ENCODE measurements at regions not wholly inside any gene's neighbourhood (a gene's known extent, or its start where the extent isn't known, plus 50 kb on each side); places are given as distances from the start of the nearest gene placed in this dataset.

DNA sequence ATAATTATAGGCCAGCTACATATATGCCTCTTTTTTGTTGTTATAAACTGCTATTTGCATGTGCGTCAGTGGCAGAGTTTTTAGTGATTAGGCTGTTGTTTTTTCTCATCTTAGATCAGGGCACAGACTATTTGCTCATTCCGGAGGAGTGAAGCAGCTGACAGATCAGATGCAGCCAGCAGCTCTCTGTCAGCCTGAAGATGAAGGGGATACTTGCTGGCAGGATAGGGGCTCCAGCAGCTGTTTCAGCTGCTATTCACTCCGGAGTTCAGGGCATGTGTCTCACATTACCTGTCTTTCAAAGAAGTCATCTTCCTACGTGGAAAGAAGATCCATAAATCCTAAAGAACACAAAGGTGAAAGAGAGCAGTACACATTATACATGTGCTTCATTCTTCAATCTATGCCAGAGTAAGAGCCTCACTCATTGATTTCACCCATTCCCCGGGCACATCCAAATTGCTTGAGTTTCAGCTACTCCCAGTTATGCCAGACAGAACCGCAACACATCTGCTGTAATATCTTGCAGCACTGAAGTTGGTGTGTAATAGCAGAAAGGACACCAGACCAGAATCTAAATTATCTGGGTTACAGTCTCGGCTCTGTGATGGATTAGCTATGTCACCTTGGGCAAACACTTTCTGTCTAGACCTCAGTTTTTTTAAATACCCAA lies 182.8 kb upstream of the CHRM2 start:
- no peaks in the 10 kb centered on the region for H3K4me1 Mint-ChIP-seq
- 87% methylated on average over 5 of the region's 7 CpGs for WGBS (ENCODE audit: insufficient coverage)
- Histone ChIP-seq H3K27me3 (replicated peaks in 1 of 4; ENCODE audit: control extremely low read depth in 1 of 4, control insufficient read depth in 3 of 4, insufficient read depth in 4 of 4, low read length in 3 of 4) (no peaks in the 10 kb centered on the region), H3K9ac (ENCODE audit: low read length) (no peak overlapping the region), H3K4me3 (ENCODE audit: control extremely low read depth in 1 of 5, extremely low read depth in 1 of 5, insufficient read depth in 1 of 5, low read depth in 2 of 5, low read length in 4 of 5) (no peak overlapping the region), H3K4me1 (ENCODE audit: control insufficient read depth in 2 of 2, insufficient read depth in 2 of 2, low read length in 2 of 2) (no peaks in the 10 kb centered on the region), H4K20me1 (ENCODE audit: control insufficient read depth, insufficient read depth, low read length, poor library complexity, severe bottlenecking) (no peaks in the 10 kb centered on the region), H3K4me2 (replicated peaks; ENCODE audit: low read depth, low read length, poor library complexity, severe bottlenecking) (no peak overlapping the region), H3K36me3 (replicated peaks in 1 of 2; ENCODE audit: control extremely low read depth in 1 of 2, control insufficient read depth in 1 of 2, extremely low read depth in 1 of 2, insufficient read depth in 2 of 2, low read length in 1 of 2) (no peaks in the 10 kb centered on the region), H3K79me2 (ENCODE audit: control insufficient read depth, insufficient read depth, low read length) (no peaks in the 10 kb centered on the region), H3K27ac (ENCODE audit: low read length in 2 of 2) (no peak overlapping the region), H2AFZ (ENCODE audit: insufficient read depth, low read depth, low read length, poor library complexity, severe bottlenecking) (no peak overlapping the region), H3K9me3 (ENCODE audit: control extremely low read depth in 1 of 3, control insufficient read depth in 2 of 3, insufficient read depth in 1 of 3, low read length in 2 of 3) (no peaks in the 10 kb centered on the region)
- intact Hi-C loops (cut with micrococcal nuclease): loop anchor here (10.0 kb wide), 1 partner anchor 881 kb away; no protein-coding TSS in a partner anchor
- TF ChIP-seq EZH2 (IDR thresholded peaks at IDR 0.05; ENCODE audit: borderline replicate concordance, insufficient read depth, low read depth, low read length, poor library complexity, severe bottlenecking) (no peak), CTCF (IDR thresholded peaks at IDR 0.05) (no peak)
- no peak overlapping the region for H3K4me3 Mint-ChIP-seq
- H3K9me3 Mint-ChIP-seq (ENCODE audit: insufficient read depth): no peaks in the 10 kb centered on the region
- DNase-seq (no peak), ATAC-seq (ENCODE audit: low read depth) (no peak)
- no peaks in the 10 kb centered on the region for H3K27me3 Mint-ChIP-seq
- CTCF ChIA-PET: no interaction called here
- no peak overlapping the region for H3K27ac Mint-ChIP-seq
- POLR2A ChIA-PET: no interaction called here

DNA sequence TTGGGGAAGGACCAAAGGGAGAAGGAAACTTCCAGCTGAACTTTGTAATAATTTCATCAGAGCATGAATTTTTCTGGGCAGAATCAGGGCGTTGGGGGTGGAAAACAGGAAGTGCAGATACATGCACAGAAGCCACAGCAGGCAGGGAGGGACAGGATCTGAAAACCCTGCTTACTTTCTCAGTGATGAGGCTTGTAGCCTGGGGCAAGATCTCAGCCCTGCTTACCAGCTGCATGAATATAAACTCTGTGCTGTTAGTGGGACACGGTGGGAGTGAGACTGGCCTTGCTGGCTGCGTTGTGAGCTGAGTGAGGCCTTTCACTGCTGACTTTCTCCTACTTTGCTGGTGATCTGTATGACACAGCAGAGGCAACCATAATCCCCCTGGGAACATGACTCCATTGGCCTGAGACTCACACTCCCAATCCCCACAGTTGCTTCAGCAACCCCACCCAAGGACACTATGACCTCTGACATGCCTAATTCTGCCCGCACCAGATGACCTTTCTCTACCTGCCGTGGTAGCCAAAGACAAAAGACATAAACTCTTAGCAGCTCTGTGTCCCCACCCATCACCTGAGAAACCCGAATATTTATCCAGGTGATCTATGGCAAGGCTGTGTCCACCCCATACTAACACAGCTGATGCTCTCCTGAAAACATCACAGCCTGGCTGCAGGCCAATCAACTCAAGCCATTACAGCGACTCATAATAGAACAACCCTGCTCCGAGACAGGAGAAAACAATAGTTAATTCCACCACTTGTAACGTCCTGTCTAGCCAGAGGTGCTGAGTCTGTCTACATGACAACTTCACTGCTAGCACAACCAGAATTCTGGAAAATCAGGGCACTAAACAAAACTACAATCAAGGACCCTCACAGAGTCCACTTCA lies 190.7 kb upstream of the CHRM2 start:
- no peak for TF ChIP-seq CTCF (IDR thresholded peaks at IDR 0.05)
- TF ChIP-seq EZH2 (IDR thresholded peaks at IDR 0.05; ENCODE audit: borderline replicate concordance, insufficient read depth, low read depth, low read length, poor library complexity, severe bottlenecking): no peak

More for the DNA sequence above, 190.7 kb upstream of the CHRM2 start:
- ATAC-seq (ENCODE audit: low read depth) (no peak), DNase-seq (no peak)
- 73% methylated on average over 9 of the region's 9 CpGs for WGBS (ENCODE audit: insufficient coverage)
- H3K27me3 ChIP-seq (replicated peaks in 1 of 4; ENCODE audit: control extremely low read depth in 1 of 4, control insufficient read depth in 3 of 4, insufficient read depth in 4 of 4, low read length in 3 of 4): no peaks in the 10 kb centered on the region
- no peak overlapping the region for H3K27ac ChIP-seq (ENCODE audit: low read length in 2 of 2)
- CTCF ChIA-PET: no interaction called here
- no peak overlapping the region for H3K4me3 ChIP-seq (ENCODE audit: control extremely low read depth in 1 of 5, extremely low read depth in 1 of 5, insufficient read depth in 1 of 5, low read depth in 2 of 5, low read length in 4 of 5)
- POLR2A ChIA-PET: no interaction called here
- no peaks in the 10 kb centered on the region for H3K4me1 ChIP-seq (ENCODE audit: control insufficient read depth in 2 of 2, insufficient read depth in 2 of 2, low read length in 2 of 2)
- no peak overlapping the region for H2AFZ ChIP-seq (ENCODE audit: insufficient read depth, low read depth, low read length, poor library complexity, severe bottlenecking)
- no peak overlapping the region for H3K9ac ChIP-seq (ENCODE audit: low read length)
- H3K27ac Mint-ChIP-seq: no peak overlapping the region
- no peaks in the 10 kb centered on the region for H4K20me1 ChIP-seq (ENCODE audit: control insufficient read depth, insufficient read depth, low read length, poor library complexity, severe bottlenecking)
- no peak overlapping the region for H3K4me2 ChIP-seq (replicated peaks; ENCODE audit: low read depth, low read length, poor library complexity, severe bottlenecking)
- intact Hi-C loops (cut with micrococcal nuclease): no loop called here
- H3K27me3 Mint-ChIP-seq: no peaks in the 10 kb centered on the region
- no peaks in the 10 kb centered on the region for H3K79me2 ChIP-seq (ENCODE audit: control insufficient read depth, insufficient read depth, low read length)
- H3K36me3 ChIP-seq (replicated peaks in 1 of 2; ENCODE audit: control extremely low read depth in 1 of 2, control insufficient read depth in 1 of 2, extremely low read depth in 1 of 2, insufficient read depth in 2 of 2, low read length in 1 of 2): no peaks in the 10 kb centered on the region
- H3K9me3 ChIP-seq (ENCODE audit: control extremely low read depth in 1 of 3, control insufficient read depth in 2 of 3, insufficient read depth in 1 of 3, low read length in 2 of 3): peaks cover 0 to 7% (median 6%) of the 10 kb centered on the region in 3 donors
- H3K4me3 Mint-ChIP-seq: no peak overlapping the region
- H3K9me3 Mint-ChIP-seq (ENCODE audit: insufficient read depth): peaks cover 6% of the 10 kb centered on the region
- no peaks in the 10 kb centered on the region for H3K4me1 Mint-ChIP-seq

Measured in B cell (primary cell).